SK-N-SH (cell line): ENCODE measurements at regions not wholly inside any gene's neighbourhood (a gene's known extent, or its start where the extent isn't known, plus 50 kb on each side); places are given as distances from the start of the nearest gene placed in this dataset.

Experiments used
- CHD2 ChIP-seq: fragments of 150-350 bp; IDR thresholded peaks from 2 replicates; pipeline ENCODE4 v1.6.1; 2018; ENCODE audit warnings: low read length; ENCODE audit not compliant: partially characterized antibody
- ELF1 ChIP-seq: IDR thresholded peaks from 2 replicates; pipeline ENCODE4 v1.4.0; 2012
- EP300 ChIP-seq, 2 experiments: IDR thresholded peaks; 2 replicates each; pipeline versions ENCODE4 v1.4.0 to v1.6.1; 2012; ENCODE audit warnings: borderline replicate concordance in 1 of 2, low read depth in 1 of 2, low read length in 1 of 2
- FOSL2 ChIP-seq: IDR thresholded peaks from 2 replicates; pipeline ENCODE4 v1.4.0; 2012; ENCODE audit warnings: low read depth, mild to moderate bottlenecking, moderate library complexity, borderline replicate concordance
- FOXJ3 ChIP-seq: sonication (generic); formaldehyde crosslinking; IDR thresholded peaks from 2 replicates; pipeline ENCODE4 v1.5.1; 2020; ENCODE audit warnings: mild to moderate bottlenecking, missing genetic modification reagents
- FOXM1 ChIP-seq: IDR thresholded peaks from 2 replicates; pipeline ENCODE4 v1.4.0; 2012; ENCODE audit warnings: low read depth, mild to moderate bottlenecking
- GABPA ChIP-seq: IDR thresholded peaks from 2 replicates; pipeline ENCODE4 v1.4.0; 2012; ENCODE audit warnings: low read depth, mild to moderate bottlenecking
- JUND ChIP-seq: IDR thresholded peaks from 2 replicates; pipeline ENCODE4 v1.4.0; 2012
- NFIC ChIP-seq: IDR thresholded peaks from 2 replicates; pipeline ENCODE4 v1.4.0; 2012; ENCODE audit warnings: borderline replicate concordance
- POLR2AphosphoS5 ChIP-seq: IDR thresholded peaks from 2 replicates; pipeline ENCODE4 v1.6.1; 2012; ENCODE audit warnings: low read depth, low read length
- RAD21 ChIP-seq: IDR thresholded peaks from 2 replicates; pipeline ENCODE4 v1.6.1; 2012; ENCODE audit warnings: mild to moderate bottlenecking, low read length
- RCOR1 ChIP-seq: fragments of 150-350 bp; IDR thresholded peaks from 2 replicates; pipeline ENCODE4 v1.6.1; 2017; ENCODE audit warnings: antibody characterized with exemption, low read length
- RFX5 ChIP-seq: IDR thresholded peaks from 2 replicates; pipeline ENCODE4 v1.6.1; 2012; ENCODE audit warnings: mild to moderate bottlenecking, improper control_type of control experiment, low read length
- TAF1 ChIP-seq: IDR thresholded peaks from 2 replicates; pipeline ENCODE4 v1.6.1; 2012; ENCODE audit warnings: low read depth, mild to moderate bottlenecking, low read length, moderate library complexity, borderline replicate concordance
- TEAD4 ChIP-seq: IDR thresholded peaks from 2 replicates; pipeline ENCODE4 v1.4.0; 2012; ENCODE audit warnings: mild to moderate bottlenecking, borderline replicate concordance; ENCODE audit not compliant: insufficient read depth
- TF ChIP-seq, protein P1 (sequence below): fragments of 150-350 bp; IDR thresholded peaks from 2 replicates; pipeline ENCODE4 v1.6.1; 2016; ENCODE audit warnings: mild to moderate bottlenecking, low read depth, low read length
- TF ChIP-seq, protein P2 (sequence below): fragments of 200-600 bp; sonication (generic); IDR thresholded peaks from 2 replicates; pipeline ENCODE4 v1.6.1; 2017; ENCODE audit warnings: antibody characterized with exemption, mild to moderate bottlenecking, moderate library complexity
- TF ChIP-seq, protein P3 (sequence below): IDR thresholded peaks from 2 replicates; pipeline ENCODE4 v1.4.0; 2012; ENCODE audit warnings: low read depth, borderline replicate concordance

DNA sequence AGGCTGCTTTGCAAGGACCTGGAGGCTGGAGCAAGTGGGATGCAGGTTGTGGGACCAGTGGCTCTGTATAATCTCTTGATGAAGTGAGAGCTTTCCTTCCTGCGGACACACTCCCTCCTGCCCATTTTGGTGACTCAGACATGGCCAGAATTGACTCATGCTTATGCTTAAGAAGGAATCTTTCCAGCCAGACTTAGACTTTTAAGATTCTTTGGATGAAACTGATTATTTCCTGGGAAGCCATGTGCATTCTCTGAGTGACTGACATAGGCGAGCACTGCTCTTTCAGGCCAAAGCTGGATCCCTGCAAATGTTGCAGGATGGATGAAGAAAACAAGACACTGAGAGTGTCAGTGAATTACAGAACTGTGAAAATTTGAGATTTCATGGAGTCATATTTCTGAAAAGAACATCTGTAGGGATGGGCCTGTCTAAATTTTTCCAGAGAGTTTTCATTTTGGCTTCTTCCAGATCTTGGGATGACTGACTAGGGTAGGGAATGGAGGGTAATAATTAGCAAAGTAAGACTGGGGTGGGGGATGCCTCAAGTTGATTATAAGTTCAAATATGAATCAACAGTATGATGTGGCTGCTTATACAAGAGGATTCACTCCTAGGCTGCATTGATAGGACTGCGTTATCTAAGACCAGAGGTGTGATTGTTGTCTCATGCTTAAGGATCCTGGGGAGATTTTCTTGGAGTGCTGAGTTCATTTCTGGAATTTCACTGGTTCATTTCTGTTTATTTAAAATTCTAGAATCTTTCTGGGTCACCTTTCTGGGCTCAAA, 195.8 kb downstream of the HIPK3 start (continued):
- TF ChIP-seq FOXM1 (no peak), GABPA (no peak), RCOR1 (no peak), FOSL2 (peak; percentile 99), RAD21 (no peak), JUND (peak; percentile 96), RFX5 (no peak), ELF1 (no peak), TAF1 (peak; percentile 32; the same call in 1 of the 2 replicates), NFIC (peak; percentile 75), CHD2 (no peak), EP300 (IDR thresholded peaks at IDR 0.05; ENCODE audit: borderline replicate concordance in 1 of 2, low read depth in 1 of 2, low read length in 1 of 2) (peak in 1 of 2 experiments; percentile 81; a peak in 2 of 4 replicates), FOXJ3 (no peak), TEAD4 (peak; percentile 72; the same call in 1 of the 2 replicates), POLR2AphosphoS5 (peak; percentile 63; the same call in 1 of the 2 replicates)
- TF ChIP-seq, protein P1, sequence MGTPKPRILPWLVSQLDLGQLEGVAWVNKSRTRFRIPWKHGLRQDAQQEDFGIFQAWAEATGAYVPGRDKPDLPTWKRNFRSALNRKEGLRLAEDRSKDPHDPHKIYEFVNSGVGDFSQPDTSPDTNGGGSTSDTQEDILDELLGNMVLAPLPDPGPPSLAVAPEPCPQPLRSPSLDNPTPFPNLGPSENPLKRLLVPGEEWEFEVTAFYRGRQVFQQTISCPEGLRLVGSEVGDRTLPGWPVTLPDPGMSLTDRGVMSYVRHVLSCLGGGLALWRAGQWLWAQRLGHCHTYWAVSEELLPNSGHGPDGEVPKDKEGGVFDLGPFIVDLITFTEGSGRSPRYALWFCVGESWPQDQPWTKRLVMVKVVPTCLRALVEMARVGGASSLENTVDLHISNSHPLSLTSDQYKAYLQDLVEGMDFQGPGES, result no peak
- TF ChIP-seq, protein P2, sequence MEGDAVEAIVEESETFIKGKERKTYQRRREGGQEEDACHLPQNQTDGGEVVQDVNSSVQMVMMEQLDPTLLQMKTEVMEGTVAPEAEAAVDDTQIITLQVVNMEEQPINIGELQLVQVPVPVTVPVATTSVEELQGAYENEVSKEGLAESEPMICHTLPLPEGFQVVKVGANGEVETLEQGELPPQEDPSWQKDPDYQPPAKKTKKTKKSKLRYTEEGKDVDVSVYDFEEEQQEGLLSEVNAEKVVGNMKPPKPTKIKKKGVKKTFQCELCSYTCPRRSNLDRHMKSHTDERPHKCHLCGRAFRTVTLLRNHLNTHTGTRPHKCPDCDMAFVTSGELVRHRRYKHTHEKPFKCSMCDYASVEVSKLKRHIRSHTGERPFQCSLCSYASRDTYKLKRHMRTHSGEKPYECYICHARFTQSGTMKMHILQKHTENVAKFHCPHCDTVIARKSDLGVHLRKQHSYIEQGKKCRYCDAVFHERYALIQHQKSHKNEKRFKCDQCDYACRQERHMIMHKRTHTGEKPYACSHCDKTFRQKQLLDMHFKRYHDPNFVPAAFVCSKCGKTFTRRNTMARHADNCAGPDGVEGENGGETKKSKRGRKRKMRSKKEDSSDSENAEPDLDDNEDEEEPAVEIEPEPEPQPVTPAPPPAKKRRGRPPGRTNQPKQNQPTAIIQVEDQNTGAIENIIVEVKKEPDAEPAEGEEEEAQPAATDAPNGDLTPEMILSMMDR, result no peak
- TF ChIP-seq, protein P3, sequence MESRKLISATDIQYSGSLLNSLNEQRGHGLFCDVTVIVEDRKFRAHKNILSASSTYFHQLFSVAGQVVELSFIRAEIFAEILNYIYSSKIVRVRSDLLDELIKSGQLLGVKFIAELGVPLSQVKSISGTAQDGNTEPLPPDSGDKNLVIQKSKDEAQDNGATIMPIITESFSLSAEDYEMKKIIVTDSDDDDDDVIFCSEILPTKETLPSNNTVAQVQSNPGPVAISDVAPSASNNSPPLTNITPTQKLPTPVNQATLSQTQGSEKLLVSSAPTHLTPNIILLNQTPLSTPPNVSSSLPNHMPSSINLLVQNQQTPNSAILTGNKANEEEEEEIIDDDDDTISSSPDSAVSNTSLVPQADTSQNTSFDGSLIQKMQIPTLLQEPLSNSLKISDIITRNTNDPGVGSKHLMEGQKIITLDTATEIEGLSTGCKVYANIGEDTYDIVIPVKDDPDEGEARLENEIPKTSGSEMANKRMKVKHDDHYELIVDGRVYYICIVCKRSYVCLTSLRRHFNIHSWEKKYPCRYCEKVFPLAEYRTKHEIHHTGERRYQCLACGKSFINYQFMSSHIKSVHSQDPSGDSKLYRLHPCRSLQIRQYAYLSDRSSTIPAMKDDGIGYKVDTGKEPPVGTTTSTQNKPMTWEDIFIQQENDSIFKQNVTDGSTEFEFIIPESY, result no peak
